H1 (cell line): ENCODE measurements at regions not wholly inside any gene's neighbourhood (a gene's known extent, or its start where the extent isn't known, plus 50 kb on each side); places are given as distances from the start of the nearest gene placed in this dataset.
A peak's percentile ranks its signal among the peaks of the same experiment; 100 is the strongest.

Experiments used
- CTCF ChIA-PET: fragments of 300-600 bp; sonication (Branson Sonifier 250); formaldehyde crosslinking; loops from one replicate; lab custom pipeline; 2021; ENCODE audit not compliant: partially characterized antibody; lab: Charles Lee
- POLR2A ChIA-PET: fragments of 300-600 bp; sonication (Branson Sonifier 250); formaldehyde crosslinking; loops from one replicate; lab custom pipeline; 2021; ENCODE audit warnings: inconsistent platforms; ENCODE audit not compliant: partially characterized antibody; lab: Charles Lee
- DNase-seq, 2 experiments: peaks; one replicate each; pipeline versions ENCODE4 v3.0.0 to v3.0.0-alpha.2; 2010 to 2022; ENCODE audit warnings: low spot score in 2 of 2, low read depth in 1 of 2, mixed read lengths in 1 of 2
- FAIRE-seq: peaks from 2 replicates; lab custom pipeline; 2011; peaks lifted over from hg19 to GRCh38; lab: Jason Lieb, UNC
- H2AFZ ChIP-seq: 2 replicates; pipeline ENCODE4 v1.8.1; 2012; ENCODE audit warnings: low read length, inconsistent platforms
- H2AK5ac ChIP-seq: 2 replicates; pipeline ENCODE4 v1.6.1; 2013; ENCODE audit warnings: low read depth, low read length
- H2BK120ac ChIP-seq: replicated peaks from 2 replicates; pipeline ENCODE3; 2013; ENCODE audit warnings: low read depth, low read length, inconsistent platforms
- H2BK12ac ChIP-seq: 2 replicates; pipeline ENCODE4 v1.6.1; 2013; ENCODE audit warnings: low read depth, low read length
- H2BK15ac ChIP-seq: 2 replicates; pipeline ENCODE4 v1.6.1; 2013; ENCODE audit warnings: low read length
- H2BK20ac ChIP-seq: 2 replicates; pipeline ENCODE4 v1.6.1; 2013; ENCODE audit warnings: low read length
- H2BK5ac ChIP-seq: 2 replicates; pipeline ENCODE4 v1.6.1; 2013; ENCODE audit warnings: low read depth, low read length
- H3K14ac ChIP-seq: 2 replicates; pipeline ENCODE4 v1.6.1; 2013; ENCODE audit warnings: inconsistent platforms; ENCODE audit not compliant: insufficient read length
- H3K18ac ChIP-seq: 2 replicates; pipeline ENCODE4 v1.6.1; 2013; ENCODE audit warnings: low read length; ENCODE audit errors: extremely low read depth
- H3K23ac ChIP-seq: 2 replicates; pipeline ENCODE4 v1.6.1; 2013; ENCODE audit warnings: inconsistent platforms; ENCODE audit not compliant: insufficient read length
- H3K23me2 ChIP-seq: 2 replicates; pipeline ENCODE4 v1.6.1; 2013; ENCODE audit warnings: low read depth, low read length
- H3K27ac ChIP-seq: 2 replicates; pipeline ENCODE4 v1.6.1; 2011; ENCODE audit warnings: low read depth, low read length, inconsistent platforms
- H3K27me3 ChIP-seq, 4 experiments: replicated peaks in 1 of 4; 1 replicate in 1 of 4; 2 replicates in 3 of 4; pipeline versions ENCODE4 v1.6.1 to v1.8.1; 2011 to 2013; ENCODE audit warnings: low read length in 3 of 4, mild to moderate bottlenecking in 3 of 4, inconsistent platforms in 2 of 4, mixed read lengths in 2 of 4, moderate library complexity in 1 of 4; ENCODE audit not compliant: control insufficient read depth in 3 of 4, insufficient read depth in 3 of 4; ENCODE audit errors: extremely low read depth in 1 of 4
- H3K36me3 ChIP-seq, 4 experiments: 2 replicates each; pipeline versions ENCODE4 v1.6.1 to v1.8.1; 2011 to 2013; ENCODE audit warnings: mild to moderate bottlenecking in 4 of 4, low read length in 3 of 4, moderate library complexity in 2 of 4, control low read depth in 1 of 4, inconsistent platforms in 1 of 4; ENCODE audit not compliant: insufficient read depth in 4 of 4, control insufficient read depth in 2 of 4
- H3K4ac ChIP-seq: replicated peaks from 2 replicates; pipeline ENCODE3; 2013; ENCODE audit warnings: low read length, low read depth, mixed read lengths, inconsistent platforms; ENCODE audit not compliant: insufficient read length
- H3K4me1 ChIP-seq, 4 experiments: replicated peaks in 1 of 4; 1 replicate in 1 of 4; 2 replicates in 3 of 4; pipeline versions ENCODE4 v1.6.1 to v1.8.1; 2011 to 2013; ENCODE audit warnings: low read length in 3 of 4, inconsistent platforms in 2 of 4, mixed read lengths in 1 of 4; ENCODE audit not compliant: insufficient read depth in 4 of 4, control insufficient read depth in 3 of 4
- H3K4me2 ChIP-seq, 2 experiments: 2 replicates each; pipeline versions ENCODE4 v1.6.1 to v1.8.1; 2011 to 2013; ENCODE audit warnings: low read depth in 2 of 2, low read length in 2 of 2, control low read depth in 1 of 2, inconsistent platforms in 1 of 2, mild to moderate bottlenecking in 1 of 2; ENCODE audit not compliant: insufficient read depth in 1 of 2
- H3K4me3 ChIP-seq, 4 experiments: fragments of 200-600, 300-600 bp in 1 of 4; sonication (generic), shearing (Covaris generic), sonication (Bioruptor Twin) in 1 of 4; 2 replicates each; pipeline versions ENCODE4 v1.5.1 to v1.8.1; 2011 to 2016; ENCODE audit warnings: low read length in 4 of 4, low read depth in 3 of 4, control low read depth in 2 of 4, inconsistent platforms in 2 of 4, mild to moderate bottlenecking in 2 of 4, mixed read lengths in 1 of 4, moderate library complexity in 1 of 4; ENCODE audit not compliant: insufficient read depth in 2 of 4; ENCODE audit errors: extremely low read depth in 1 of 4
- H3K56ac ChIP-seq: replicated peaks from 2 replicates; pipeline ENCODE3; 2013; ENCODE audit warnings: low read depth, mild to moderate bottlenecking, mixed read lengths, low read length, inconsistent platforms; ENCODE audit not compliant: insufficient read length
- H3K79me1 ChIP-seq: 2 replicates; pipeline ENCODE4 v1.6.1; 2013; ENCODE audit warnings: low read depth, low read length, control low read depth
- H3K79me2 ChIP-seq, 2 experiments: 2 replicates each; pipeline versions ENCODE4 v1.6.1 to v1.8.1; 2012 to 2013; ENCODE audit warnings: low read length in 2 of 2, mild to moderate bottlenecking in 2 of 2, inconsistent platforms in 1 of 2; ENCODE audit not compliant: insufficient read depth in 2 of 2, control insufficient read depth in 1 of 2
- H3K9ac ChIP-seq, 4 experiments: replicated peaks in 1 of 4; 1 replicate in 1 of 4; 2 replicates in 3 of 4; pipeline versions ENCODE4 v1.6.1 to v1.8.1; 2011 to 2013; ENCODE audit warnings: low read depth in 3 of 4, low read length in 3 of 4, control low read depth in 2 of 4, mild to moderate bottlenecking in 2 of 4, moderate library complexity in 2 of 4, inconsistent platforms in 1 of 4; ENCODE audit errors: extremely low read depth in 1 of 4
- H3K9me3 ChIP-seq, 2 experiments: 2 replicates each; pipeline versions ENCODE4 v1.6.1 to v1.8.1; 2012 to 2013; ENCODE audit warnings: mild to moderate bottlenecking in 2 of 2, moderate library complexity in 2 of 2, control low read depth in 1 of 2, inconsistent platforms in 1 of 2, low read depth in 1 of 2, low read length in 1 of 2, mixed read lengths in 1 of 2; ENCODE audit not compliant: insufficient read depth in 2 of 2
- H4K20me1 ChIP-seq, 2 experiments: replicated peaks in 1 of 2; 2 replicates each; pipeline versions ENCODE3 to v1.8.1; 2011 to 2013; ENCODE audit warnings: inconsistent platforms in 2 of 2, low read length in 2 of 2, mild to moderate bottlenecking in 1 of 2; ENCODE audit not compliant: insufficient read depth in 2 of 2, control insufficient read depth in 1 of 2
- H4K5ac ChIP-seq: 2 replicates; pipeline ENCODE4 v1.6.1; 2013; ENCODE audit warnings: low read length, low read depth, mixed read lengths, inconsistent platforms; ENCODE audit not compliant: insufficient read length
- H4K8ac ChIP-seq: 2 replicates; pipeline ENCODE4 v1.8.0; 2013; ENCODE audit warnings: mild to moderate bottlenecking, moderate library complexity, low read length, inconsistent platforms; ENCODE audit not compliant: insufficient read depth; ENCODE audit errors: extremely low read depth
- H4K91ac ChIP-seq: replicated peaks from 2 replicates; pipeline ENCODE3; 2013; ENCODE audit warnings: low read length, mixed read lengths, inconsistent platforms; ENCODE audit not compliant: insufficient read length
- BRCA1 ChIP-seq: IDR thresholded peaks from 2 replicates; pipeline ENCODE4 v1.6.1; 2012; ENCODE audit warnings: low read depth, low read length, improper control_type of control experiment
- CEBPB ChIP-seq: IDR thresholded peaks from 2 replicates; pipeline ENCODE4 v1.6.1; 2012; ENCODE audit warnings: low read depth, low read length
- CREB1 ChIP-seq: IDR thresholded peaks from 2 replicates; pipeline ENCODE4 v1.6.1; 2012; ENCODE audit warnings: inconsistent platforms
- GTF2F1 ChIP-seq: IDR thresholded peaks from 2 replicates; pipeline ENCODE4 v1.6.1; 2012; ENCODE audit warnings: low read depth, low read length, improper control_type of control experiment, borderline replicate concordance
- HDAC6 ChIP-seq: IDR thresholded peaks from one replicate; pipeline ENCODE4 v1.7.1; 2012; ENCODE audit warnings: low read depth, mild to moderate bottlenecking, inconsistent platforms, low read length, moderate library complexity
- JUN ChIP-seq: IDR thresholded peaks from 2 replicates; pipeline ENCODE4 v1.6.1; 2011; ENCODE audit warnings: low read depth, mild to moderate bottlenecking, improper control_type of control experiment, low read length
- JUND ChIP-seq: IDR thresholded peaks from 2 replicates; pipeline ENCODE4 v1.6.1; 2011; ENCODE audit warnings: mild to moderate bottlenecking, improper control_type of control experiment, low read length
- KDM5A ChIP-seq: fragments of 200-600 bp; IDR thresholded peaks from 2 replicates; pipeline ENCODE4 v1.7.1; 2012; ENCODE audit warnings: mild to moderate bottlenecking, low read length, inconsistent platforms, mixed read lengths
- MAFK ChIP-seq: IDR thresholded peaks from 2 replicates; pipeline ENCODE4 v1.6.1; 2012; ENCODE audit warnings: low read depth, mild to moderate bottlenecking, improper control_type of control experiment, low read length
- PHF8 ChIP-seq: fragments of 200-600 bp; sonication (generic); conservative IDR thresholded peaks from 2 replicates; pipeline ENCODE4 v1.7.1; 2012; ENCODE audit warnings: low read depth, mild to moderate bottlenecking, inconsistent platforms, low read length, moderate library complexity
- RNF2 ChIP-seq: fragments of 200-900, 300-1000 bp; sonication (generic); IDR thresholded peaks from 2 replicates; pipeline ENCODE4 v1.7.1; 2016; ENCODE audit warnings: borderline replicate concordance, low read depth, mild to moderate bottlenecking, antibody characterized with exemption, low read length; ENCODE audit not compliant: poor library complexity, severe bottlenecking; ENCODE audit errors: missing control alignments
- SAP30 ChIP-seq: fragments of 300-600 bp; sonication (generic); IDR thresholded peaks from 2 replicates; pipeline ENCODE4 v1.7.1; 2012; ENCODE audit warnings: low read length, moderate library complexity, mild to moderate bottlenecking, inconsistent platforms; ENCODE audit not compliant: insufficient read depth, insufficient replicate concordance
- TCF12 ChIP-seq: IDR thresholded peaks from 2 replicates; pipeline ENCODE4 v1.6.1; 2011; ENCODE audit warnings: low read depth, mild to moderate bottlenecking, low read length
- WGBS, 2 experiments: shearing (Covaris generic) in 1 of 2; methylation state at CpG; one replicate each; pipeline versions ENCODE4 v1.1.6 to v1.1.7; 2013 to 2015; ENCODE audit warnings: low lambda C conversion rate in 2 of 2, mixed read lengths in 2 of 2, inconsistent platforms in 1 of 2, low coverage in 1 of 2, missing lambda C conversion rate in 1 of 2; ENCODE audit not compliant: insufficient replicate concordance in 2 of 2, insufficient coverage in 1 of 2, insufficient read length in 1 of 2; ENCODE audit errors: extremely low coverage in 1 of 2, missing lambda C conversion rate in 1 of 2; 5-methylcytosine and 5-hydroxymethylcytosine counted together
- TF ChIP-seq, protein P1 (sequence below): IDR thresholded peaks from 2 replicates; pipeline ENCODE4 v1.6.1; 2011; ENCODE audit warnings: low read depth, mild to moderate bottlenecking, low read length; ENCODE audit not compliant: insufficient read depth

DNA sequence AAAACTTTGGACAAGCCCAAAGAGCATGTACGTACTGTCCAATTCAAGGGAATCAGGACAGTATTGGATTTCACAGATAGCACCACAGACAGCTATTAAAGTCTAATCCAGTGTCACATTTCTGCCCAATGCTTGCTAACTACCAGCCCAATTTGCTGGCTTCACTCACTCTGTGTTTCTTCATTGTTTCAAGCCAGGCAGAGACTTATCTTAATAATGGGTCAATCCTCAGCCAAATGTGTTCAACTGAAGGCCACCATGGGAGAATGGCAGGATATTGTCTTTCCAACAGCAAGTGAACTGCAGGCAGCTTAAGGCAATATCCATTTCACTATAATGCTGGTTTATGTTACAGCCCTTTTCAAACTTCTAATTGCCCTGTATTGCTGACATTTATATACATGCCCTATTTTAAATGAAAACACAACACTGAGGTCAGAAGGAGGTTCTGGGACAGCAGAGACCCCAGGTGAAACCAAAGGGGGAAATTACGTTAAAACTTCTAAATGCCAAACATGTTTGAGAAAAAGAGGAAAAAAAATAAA, 142.1 kb upstream of the RSPO3 start:
- Histone ChIP-seq H2BK120ac (no peak overlapping the region), H2BK15ac (no peak overlapping the region), H3K56ac (no peak overlapping the region), H3K4me2 (no peak overlapping the region), H3K4ac (no peak overlapping the region), H3K27me3 (no peaks in the 10 kb centered on the region), H4K8ac (no peak overlapping the region), H3K14ac (no peak overlapping the region), H3K9ac (no peak overlapping the region), H2AFZ (0 out of 2 replicates have a peak overlapping the region, but pooled peaks have one; percentile 6), H2BK5ac (no peak overlapping the region), H3K9me3 (no peaks in the 10 kb centered on the region), H4K5ac (no peak overlapping the region), H2BK12ac (no peak overlapping the region), H4K20me1 (no peaks in the 10 kb centered on the region), H3K4me1 (peaks cover 0 to 4% (median 0%) of the 10 kb centered on the region in 4 experiments; a peak in 1 of 7 replicates), H3K23ac (no peak overlapping the region), H2AK5ac (no peak overlapping the region), H4K91ac (no peak overlapping the region), H3K27ac (no peak overlapping the region), H3K36me3 (no peaks in the 10 kb centered on the region), H2BK20ac (no peak overlapping the region), H3K79me1 (no peaks in the 10 kb centered on the region), H3K18ac (no peak overlapping the region), H3K79me2 (no peaks in the 10 kb centered on the region), H3K23me2 (no peaks in the 10 kb centered on the region), H3K4me3 (no peak overlapping the region)
- 86% methylated on average over 2 of the region's 2 CpGs; no CpG with 5 or more reads in 1 of the 2 experiments for WGBS, 2 experiments
- POLR2A ChIA-PET = interaction anchor here (0.7 kb wide), 1 partner anchor 543 kb away, joined by 3 read pairs; the partner anchor contains the start of gene MTCL3
- DNase-seq (no peak), FAIRE-seq (no peak)
- CTCF ChIA-PET = interaction anchor here (0.7 to 1.6 kb wide), 4 partner anchors 9 to 173 kb away, joined by 3 to 4 read pairs (median 3); no protein-coding TSS in a partner anchor
- TF ChIP-seq BRCA1 (no peak), PHF8 (no peak), JUND (no peak), JUN (no peak), KDM5A (no peak), TCF12 (no peak), CREB1 (no peak), HDAC6 (no peak), RNF2 (no peak), CEBPB (no peak), GTF2F1 (no peak), SAP30 (no peak), MAFK (no peak)
- TF ChIP-seq, protein P1, sequence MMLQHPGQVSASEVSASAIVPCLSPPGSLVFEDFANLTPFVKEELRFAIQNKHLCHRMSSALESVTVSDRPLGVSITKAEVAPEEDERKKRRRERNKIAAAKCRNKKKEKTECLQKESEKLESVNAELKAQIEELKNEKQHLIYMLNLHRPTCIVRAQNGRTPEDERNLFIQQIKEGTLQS = no peak
